ENCODE measurements at regions not wholly inside any gene's neighbourhood (a gene's known extent, or its start where the extent isn't known, plus 50 kb on each side); places are given as distances from the start of the nearest gene placed in this dataset.

- H3K4me3 ChIP-seq: no peak overlapping the region
- no peaks in the 10 kb centered on the region for H3K4me1 ChIP-seq
- no peak overlapping the region for H3K27ac ChIP-seq
- no peaks in the 10 kb centered on the region for H3K9me3 ChIP-seq
- WGBS, 2 donors: 69 to 80% methylated on average over 6 of the region's 6 CpGs
- TF ChIP-seq EP300 (IDR thresholded peaks at IDR 0.05) (no peak), POLR2A (IDR thresholded peaks at IDR 0.05) (no peak), POLR2AphosphoS5 (IDR thresholded peaks at IDR 0.05) (no peak), CTCF (IDR thresholded peaks at IDR 0.05) (no peak)
- H3K27me3 ChIP-seq: no peaks in the 10 kb centered on the region
- intact Hi-C loops (cut with DNase I): no loop called here
- DNase-seq: no peak
- no peaks in the 10 kb centered on the region for H3K36me3 ChIP-seq
Measured at GRCh38 chr10:8137272-8137681, 82.8 kb downstream of the GATA3 start.

GRCh38 chr10:8137726-8138125 lies 83.2 kb downstream of the GATA3 start:
- intact Hi-C loops (cut with DNase I): no loop called here
- Histone ChIP-seq H3K27ac (no peak overlapping the region), H3K9me3 (no peaks in the 10 kb centered on the region), H3K4me1 (no peaks in the 10 kb centered on the region), H3K27me3 (no peaks in the 10 kb centered on the region), H3K36me3 (no peaks in the 10 kb centered on the region), H3K4me3 (no peak overlapping the region)
- DNase-seq: no peak
- no peak for TF ChIP-seq POLR2AphosphoS5 (IDR thresholded peaks at IDR 0.05)
- TF ChIP-seq POLR2A (IDR thresholded peaks at IDR 0.05): no peak
- TF ChIP-seq EP300 (IDR thresholded peaks at IDR 0.05): no peak
- no peak for TF ChIP-seq CTCF (IDR thresholded peaks at IDR 0.05)
- 58 to 78% methylated on average over 6 of the region's 6 CpGs for WGBS, 2 donors

- intact Hi-C loops (cut with DNase I): no loop called here
- Histone ChIP-seq H3K9me3 (no peaks in the 10 kb centered on the region), H3K36me3 (no peaks in the 10 kb centered on the region), H3K27ac (no peak overlapping the region), H3K27me3 (no peaks in the 10 kb centered on the region), H3K4me1 (no peaks in the 10 kb centered on the region), H3K4me3 (no peak overlapping the region)
- DNase-seq: no peak
- TF ChIP-seq POLR2AphosphoS5 (IDR thresholded peaks at IDR 0.05) (no peak), POLR2A (IDR thresholded peaks at IDR 0.05) (no peak), EP300 (IDR thresholded peaks at IDR 0.05) (no peak), CTCF (IDR thresholded peaks at IDR 0.05) (no peak)
- 90 to 93% methylated on average over 3 of the region's 3 CpGs for WGBS, 2 donors
Measured at GRCh38 chr10:8138471-8138870, 84.0 kb downstream of the GATA3 start.

- intact Hi-C loops (cut with DNase I): no loop called here
- no peaks in the 10 kb centered on the region for H3K27me3 ChIP-seq
- H3K9me3 ChIP-seq: no peaks in the 10 kb centered on the region
- no peak for TF ChIP-seq CTCF (IDR thresholded peaks at IDR 0.05)
- H3K36me3 ChIP-seq: no peaks in the 10 kb centered on the region
- H3K4me1 ChIP-seq: no peaks in the 10 kb centered on the region
- WGBS, 2 donors: 81 to 82% methylated on average over 4 of the region's 4 CpGs
- DNase-seq: no peak
- H3K4me3 ChIP-seq: no peak overlapping the region
- no peak overlapping the region for H3K27ac ChIP-seq
Measured at GRCh38 chr10:8144496-8144895, 90.0 kb downstream of the GATA3 start.

- DNase-seq: no peak
- WGBS, 2 donors: 62 to 65% methylated on average over 9 of the region's 9 CpGs
- intact Hi-C loops (cut with DNase I): no loop called here
- H3K4me1 ChIP-seq: no peaks in the 10 kb centered on the region
- no peaks in the 10 kb centered on the region for H3K36me3 ChIP-seq
- no peaks in the 10 kb centered on the region for H3K9me3 ChIP-seq
- no peak overlapping the region for H3K4me3 ChIP-seq
- H3K27me3 ChIP-seq: no peaks in the 10 kb centered on the region
- H3K27ac ChIP-seq: no peak overlapping the region
- TF ChIP-seq EP300 (IDR thresholded peaks at IDR 0.05): no peak
- TF ChIP-seq POLR2A (IDR thresholded peaks at IDR 0.05): no peak
- TF ChIP-seq POLR2AphosphoS5 (IDR thresholded peaks at IDR 0.05): no peak
- TF ChIP-seq CTCF (IDR thresholded peaks at IDR 0.05): no peak
Measured at GRCh38 chr10:8146650-8147049, 92.2 kb downstream of the GATA3 start.
